Pons (tissue), 1 donor: ENCODE measurements at regions not wholly inside any gene's neighbourhood (a gene's known extent, or its start where the extent isn't known, plus 50 kb on each side); places are given as distances from the start of the nearest gene placed in this dataset.
A peak's percentile ranks its signal among the peaks of the same experiment; 100 is the strongest.
"Not testable (repeated sequence)": the region's sequence is repeated elsewhere in the genome, so short reads cannot be mapped to it uniquely, and the experiment has no call there.

Source experiments
- DNase-seq: peaks from one replicate; pipeline ENCODE4 v3.0.0-alpha.2; 2016; ENCODE audit warnings: low spot score

DNA sequence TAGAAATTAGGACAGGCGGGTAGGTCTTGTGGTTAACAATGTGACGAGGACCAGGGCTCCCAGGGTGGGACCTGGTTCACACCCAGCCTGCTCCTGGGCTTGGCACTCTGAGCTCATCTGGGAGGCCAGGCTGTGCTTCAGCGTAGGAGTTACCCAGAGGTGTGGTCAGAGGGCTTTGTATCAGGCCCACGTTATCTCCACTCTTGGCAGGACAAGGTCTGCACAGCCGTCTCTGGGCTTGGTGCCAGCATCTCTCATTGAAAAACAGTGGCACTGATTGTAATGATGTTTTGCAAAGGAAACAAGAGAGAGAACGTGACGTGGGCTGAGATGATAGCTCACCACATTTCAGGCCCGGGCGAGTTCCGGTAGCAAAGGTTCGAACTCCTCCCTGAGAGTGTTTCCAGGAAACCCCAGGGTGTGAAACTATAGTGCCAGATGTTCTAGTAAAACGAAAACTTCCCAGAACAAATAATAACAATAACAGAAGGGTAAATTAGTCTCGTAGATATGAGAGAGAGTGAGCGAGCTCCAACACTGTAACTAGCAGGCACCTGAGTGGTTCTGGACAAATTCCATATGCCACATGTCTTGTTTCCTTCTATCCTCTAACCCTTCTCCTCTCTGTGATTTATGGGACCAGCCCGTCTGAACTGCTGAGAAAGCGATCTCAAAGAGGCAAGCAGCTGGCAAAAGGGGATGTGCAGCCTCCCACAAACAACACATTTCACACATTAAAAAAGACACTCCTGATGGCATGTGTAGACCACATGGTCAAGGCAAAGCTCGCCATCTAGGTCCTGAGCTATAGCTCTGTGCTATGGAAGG is 227.3 kb downstream of the KTN1 start:
- DNase-seq = peak; percentile 45

DNA sequence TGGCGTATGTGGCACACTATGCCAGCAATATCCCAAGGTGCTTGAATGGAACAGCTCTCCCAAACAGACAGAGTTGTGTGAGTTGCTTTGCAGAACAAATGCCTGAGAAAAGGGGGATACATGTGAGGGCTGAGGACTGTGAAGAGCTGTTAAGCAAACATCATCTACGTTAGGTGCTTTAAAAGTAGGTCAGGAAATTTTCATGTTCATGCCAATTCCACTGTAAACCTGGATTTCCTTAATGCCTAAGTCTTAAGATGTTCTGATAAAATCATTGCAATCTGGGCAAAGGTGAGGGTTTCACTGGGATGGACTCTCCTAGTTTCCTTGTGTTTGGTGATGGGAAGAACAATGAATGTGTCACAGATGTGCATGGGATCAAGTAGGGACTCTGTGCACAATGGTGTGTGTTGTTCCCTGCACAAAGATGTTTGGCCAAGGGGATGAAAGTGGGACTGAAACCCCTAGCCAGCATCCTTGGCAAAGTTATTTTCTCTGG is 227.9 kb downstream of the KTN1 start:
- no peak for DNase-seq

DNA sequence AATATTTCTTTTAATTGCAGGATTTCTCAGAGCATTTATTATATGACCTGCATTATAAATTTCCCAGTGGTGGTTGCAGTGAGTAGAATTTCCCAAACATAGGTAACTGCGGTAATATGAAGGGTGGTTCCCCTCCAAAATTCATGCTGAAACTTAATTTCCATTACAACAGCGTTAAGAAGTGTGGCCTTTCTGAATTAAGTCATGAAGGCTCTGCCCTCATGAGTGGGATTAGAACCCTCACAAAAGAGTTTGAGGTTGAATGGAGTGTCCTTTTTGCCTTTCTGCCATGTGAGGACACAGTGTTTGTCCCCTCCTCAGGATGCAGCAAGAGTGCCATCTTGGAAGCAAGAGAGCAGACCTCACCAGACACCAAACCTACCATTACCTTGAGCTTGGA is 233.6 kb downstream of the KTN1 start:
- no peak for DNase-seq

DNA sequence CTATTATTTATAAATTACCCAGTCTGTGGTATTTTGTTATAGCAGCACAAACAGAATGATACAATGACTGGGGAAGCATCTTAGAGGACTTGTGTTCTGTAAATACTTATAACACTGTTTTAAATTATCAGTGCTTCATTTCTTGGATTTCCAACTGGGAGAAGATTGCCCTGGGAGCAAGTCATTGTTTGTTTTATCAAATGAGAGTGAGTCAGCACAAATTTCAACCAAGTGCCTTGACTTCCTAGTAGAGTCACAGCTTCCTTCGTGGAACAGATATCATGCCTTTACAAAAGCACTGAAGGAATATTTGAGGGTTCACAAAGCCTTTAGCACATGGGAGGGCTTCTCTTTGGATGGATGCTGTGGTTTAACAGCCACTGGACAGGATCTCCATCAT is 234.1 kb downstream of the KTN1 start:
- DNase-seq = no peak

DNA sequence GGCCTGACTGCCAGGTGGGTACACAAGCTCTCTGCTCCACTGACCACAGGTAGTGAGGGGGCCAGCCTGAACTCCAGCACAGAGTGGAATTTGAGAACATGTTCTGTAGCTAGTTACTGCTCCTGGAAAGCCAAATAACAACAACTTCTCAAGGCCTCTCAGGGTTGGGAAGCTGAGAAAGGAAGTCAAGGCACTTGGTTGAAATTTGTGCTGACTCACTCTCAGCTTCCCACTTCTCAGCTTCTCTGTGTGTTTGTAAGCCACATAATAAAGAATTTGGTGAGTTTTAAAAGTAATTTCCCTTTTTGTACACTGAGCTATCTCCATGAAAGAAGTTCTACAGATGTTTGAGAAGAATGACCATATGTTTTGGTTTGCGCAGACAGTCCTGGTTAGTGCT is 234.9 kb downstream of the KTN1 start:
- DNase-seq = no peak

DNA sequence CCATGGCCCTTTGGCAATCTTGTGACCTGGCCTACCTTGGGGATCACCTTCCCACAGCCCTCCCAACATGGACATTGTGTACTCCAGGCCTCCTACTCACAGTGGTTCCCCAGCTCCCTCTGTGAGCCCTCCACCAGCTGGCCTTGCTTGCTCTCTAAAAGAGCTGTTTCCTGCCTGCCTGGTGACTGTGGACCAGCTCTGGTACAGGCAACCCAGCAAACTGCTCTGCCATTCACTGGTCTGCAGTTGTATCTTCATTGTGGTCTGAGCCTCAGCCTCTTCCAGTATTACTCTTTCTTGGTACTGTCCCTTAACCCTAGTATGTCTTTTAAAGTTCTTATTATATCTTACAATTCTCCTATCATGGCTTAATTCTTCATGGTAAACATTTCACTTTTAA is 236.2 kb downstream of the KTN1 start:
- no peak for DNase-seq

DNA sequence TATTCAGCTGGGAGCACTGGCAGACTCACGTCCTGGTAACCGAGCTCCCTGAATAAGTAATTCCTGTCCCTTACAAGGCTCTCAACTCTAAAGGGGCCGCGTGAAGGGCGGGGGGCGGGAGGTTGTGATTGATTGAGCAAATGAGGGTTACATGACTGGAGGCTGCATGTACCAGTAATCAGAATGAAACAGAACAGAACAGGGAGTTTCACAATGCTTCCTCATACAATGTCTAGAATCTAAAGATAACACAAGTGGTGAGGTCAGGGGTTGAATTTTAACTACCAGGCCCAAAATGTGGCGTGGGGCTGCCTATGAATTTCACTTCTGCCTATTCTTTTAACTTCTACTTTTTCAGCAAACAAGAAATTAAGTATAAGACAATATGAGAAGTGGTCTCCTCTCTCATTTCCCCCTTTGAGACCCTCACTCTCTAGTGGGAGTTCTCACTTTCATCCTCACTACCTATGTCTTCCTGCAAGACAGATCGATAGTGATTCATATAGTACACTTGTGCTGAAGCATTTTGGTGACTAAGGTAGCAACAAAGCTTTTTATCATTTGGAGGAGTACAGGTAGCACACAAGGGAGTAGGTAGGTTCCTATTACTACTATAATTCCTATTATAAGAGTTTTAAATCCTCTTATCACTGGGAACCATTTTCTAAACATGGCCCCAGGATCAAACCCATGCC is 239.8 kb downstream of the KTN1 start:
- peak; percentile 9 for DNase-seq

DNA sequence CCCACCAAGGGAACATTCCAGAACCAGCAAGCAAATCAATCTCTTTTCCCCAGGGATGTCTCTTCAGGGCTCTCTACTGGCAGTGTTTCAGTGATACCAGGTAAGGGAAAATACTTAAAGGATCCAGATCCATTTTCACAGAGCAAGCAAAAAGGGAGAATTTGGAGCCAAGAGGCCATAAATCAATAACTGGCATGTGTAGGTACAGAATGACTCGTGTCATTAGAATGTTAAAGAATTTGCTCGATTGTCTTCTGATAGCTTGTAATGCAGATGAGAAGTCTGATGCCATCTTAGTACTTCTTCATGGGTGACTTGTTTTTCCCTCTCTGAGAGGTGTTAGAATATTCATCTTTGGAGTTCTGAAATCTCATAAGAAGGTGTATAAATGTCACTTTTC is 242.9 kb downstream of the KTN1 start:
- no peak for DNase-seq

DNA sequence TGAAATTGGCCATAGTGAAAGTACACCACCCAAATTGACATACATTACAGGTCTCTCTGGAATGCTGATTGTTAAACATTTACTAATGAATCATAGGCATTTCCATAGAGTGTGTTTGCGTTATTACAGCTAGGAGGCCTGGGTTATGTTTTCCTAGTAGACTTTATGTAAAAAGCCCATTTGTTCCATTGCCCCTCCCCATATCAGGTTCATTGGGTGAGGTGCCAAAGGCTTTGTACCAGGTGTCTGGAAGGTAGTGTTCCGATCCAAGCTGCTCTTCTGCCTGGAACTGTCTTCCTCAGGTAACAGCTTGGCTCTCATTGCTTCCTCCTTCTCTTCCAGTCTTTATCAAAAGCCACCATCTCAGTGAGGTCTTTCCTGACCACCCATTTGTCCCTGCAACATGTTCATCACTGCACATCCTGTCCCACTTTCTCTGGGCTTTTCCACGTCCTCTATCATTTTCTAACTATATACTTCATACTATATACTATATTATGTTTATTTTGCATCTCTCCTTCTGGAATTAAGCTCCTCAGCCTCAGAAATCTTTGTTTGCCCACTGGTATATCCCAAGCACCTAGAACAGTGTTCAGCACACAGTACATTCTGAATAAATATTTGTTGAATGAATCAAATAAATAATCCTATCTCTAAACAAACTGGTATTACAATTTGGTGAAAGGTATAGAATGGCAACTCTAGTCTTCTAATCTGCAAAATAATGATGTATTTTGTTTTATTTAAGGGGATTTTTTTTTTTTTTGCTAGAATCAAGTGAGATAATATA is 252.3 kb downstream of the KTN1 start:
- DNase-seq = no peak

DNA sequence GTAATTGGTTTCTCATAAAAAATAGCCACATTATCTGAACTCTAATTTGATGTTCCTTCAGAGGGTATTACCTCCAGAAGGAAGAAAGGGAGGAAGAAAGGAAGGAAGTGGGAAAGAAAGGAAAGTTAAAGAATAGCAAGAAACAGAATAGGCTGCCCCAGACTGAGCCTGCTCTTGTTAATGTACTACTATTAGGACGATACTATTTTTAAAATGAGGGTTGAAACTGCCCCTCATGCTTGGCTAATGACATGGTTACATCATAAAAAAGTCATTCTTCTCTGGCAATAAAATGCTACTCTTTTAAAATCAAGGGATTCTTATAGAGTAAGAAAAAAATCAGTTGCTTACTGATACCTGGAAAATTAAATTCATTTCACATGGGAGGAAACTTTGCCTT is 253.0 kb downstream of the KTN1 start:
- DNase-seq = no peak

DNA sequence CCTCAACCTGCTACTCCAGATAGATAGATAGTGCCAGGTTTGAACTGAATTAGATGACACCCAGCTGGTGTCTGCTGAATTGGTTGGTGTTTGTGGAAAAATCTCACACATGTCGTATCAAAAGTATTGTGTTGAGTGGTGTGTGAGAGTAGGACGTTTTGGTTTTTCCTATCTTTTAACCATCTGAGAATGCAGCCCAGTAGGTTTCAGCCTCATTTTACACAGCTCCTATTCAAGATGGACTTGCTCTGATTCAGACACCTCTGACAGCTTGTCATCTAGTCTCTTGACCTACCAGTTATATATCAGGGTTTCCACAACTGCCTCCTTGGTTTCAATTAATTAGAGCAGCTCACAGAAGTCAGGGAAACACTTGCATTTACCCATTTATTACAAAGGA is 254.4 kb downstream of the KTN1 start:
- DNase-seq = no peak

DNA sequence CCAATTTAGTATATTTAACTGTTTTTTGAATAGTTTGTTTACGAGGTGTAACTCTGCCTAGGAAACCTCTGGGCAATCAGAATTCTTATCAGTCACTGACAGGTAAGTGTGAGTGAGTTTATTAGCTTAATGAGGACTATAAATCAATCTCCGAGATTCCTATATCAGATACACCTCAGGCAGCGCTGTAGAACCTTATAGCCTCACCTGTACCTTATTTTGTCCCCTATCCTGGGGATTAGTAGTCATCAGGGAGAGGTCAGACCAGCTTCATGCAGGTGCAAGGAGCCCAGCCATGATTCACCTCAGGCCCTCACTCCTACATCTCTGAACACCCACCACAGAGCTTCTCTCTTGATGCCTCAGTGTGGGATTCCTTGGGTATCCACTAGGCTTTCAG is 256.0 kb downstream of the KTN1 start:
- no peak for DNase-seq

DNA sequence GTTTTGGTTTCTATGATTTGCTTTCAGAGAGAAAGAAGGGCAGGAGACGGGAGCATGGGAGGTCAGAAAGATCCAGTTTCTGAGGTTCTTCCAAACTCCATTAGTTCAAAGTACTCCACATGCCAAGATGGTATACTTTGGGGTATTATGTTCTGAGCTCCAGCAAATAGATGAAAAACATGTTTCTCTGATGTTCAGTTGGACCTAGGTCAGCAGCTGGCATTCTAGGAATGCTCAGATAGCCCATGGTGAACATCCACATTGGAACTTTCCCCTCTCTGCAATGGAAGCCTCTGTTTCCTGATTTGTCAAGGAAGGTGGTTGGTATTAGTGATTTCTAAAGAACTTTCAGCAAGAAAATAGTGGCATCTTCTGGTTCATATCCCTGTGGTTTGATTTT is 257.5 kb downstream of the KTN1 start:
- no peak for DNase-seq

DNA sequence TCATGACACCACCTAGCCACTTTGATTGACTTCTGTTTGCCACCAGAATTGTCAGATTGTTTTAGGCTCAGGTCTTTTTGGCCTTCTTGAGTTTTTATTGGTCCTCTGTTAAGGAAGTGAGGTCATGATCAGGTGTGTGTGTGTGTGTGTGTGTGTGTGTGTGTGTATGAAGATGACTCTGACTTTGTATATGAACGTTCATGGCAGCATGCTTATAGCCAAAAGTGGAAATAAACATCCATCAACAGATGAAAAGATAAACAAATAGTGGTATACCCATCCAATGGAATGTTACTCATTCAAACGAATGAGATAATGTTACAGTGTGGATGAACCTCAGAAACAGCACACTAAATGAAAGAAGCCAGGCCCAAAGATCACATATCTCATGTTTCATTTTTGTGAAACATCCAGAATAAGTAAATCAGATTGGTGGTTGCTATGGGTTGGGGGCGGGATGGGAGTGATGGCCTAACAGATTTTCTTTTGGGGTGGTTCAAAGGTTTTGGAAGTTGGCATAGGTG is 258.6 kb downstream of the KTN1 start:
- DNase-seq = no peak

DNA sequence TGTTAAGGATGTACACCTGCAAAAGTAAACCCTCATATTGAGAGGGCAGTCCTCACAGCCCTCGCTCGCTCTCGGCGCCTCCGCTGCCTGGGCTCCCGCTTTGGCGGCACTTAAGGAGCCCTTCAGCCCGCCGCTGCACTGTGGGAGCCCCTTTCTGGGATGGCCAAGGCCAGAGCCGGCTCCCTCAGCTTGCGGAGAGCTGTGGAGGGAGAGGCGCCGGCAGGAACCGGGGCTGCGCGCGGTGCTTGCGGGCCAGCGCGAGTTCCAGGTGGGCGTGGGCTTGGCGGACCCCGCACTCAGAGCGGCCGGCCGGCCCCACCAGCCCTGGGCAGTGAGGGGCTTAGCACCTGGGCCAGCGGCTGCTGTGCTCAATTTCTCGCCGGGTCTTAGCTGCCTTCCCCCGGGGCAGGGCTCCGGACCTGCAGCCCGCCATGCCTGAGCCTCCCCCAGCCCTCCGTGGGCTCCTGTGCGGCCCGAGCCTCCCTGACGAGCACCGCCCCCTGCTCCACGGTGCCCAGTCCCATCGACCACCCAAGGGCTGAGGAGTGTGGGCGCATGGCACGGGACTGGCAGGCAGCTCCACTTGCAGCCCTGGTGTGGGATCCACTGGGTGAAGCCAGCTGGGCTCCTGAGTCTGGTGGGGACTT is 259.4 kb downstream of the KTN1 start:
- not testable (repeated sequence) for DNase-seq

DNA sequence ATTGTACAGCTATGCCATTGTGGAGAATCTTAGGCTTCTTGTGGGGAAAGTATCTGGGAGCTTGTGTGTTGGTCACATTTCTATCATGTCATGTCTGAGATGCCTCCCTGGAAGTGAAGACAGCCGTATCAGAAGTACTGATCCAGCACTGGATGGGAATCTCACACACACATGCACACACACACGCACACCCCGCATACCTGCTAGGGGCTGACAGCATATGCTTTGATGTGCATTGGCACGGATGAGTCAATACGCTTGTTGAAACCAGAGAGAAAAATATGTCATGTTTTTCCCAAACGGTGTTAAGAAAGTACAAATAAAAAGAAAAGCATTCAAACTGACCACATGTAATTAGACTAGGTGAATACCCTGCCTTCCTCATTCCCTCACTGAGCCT is 260.8 kb downstream of the KTN1 start:
- no peak for DNase-seq

DNA sequence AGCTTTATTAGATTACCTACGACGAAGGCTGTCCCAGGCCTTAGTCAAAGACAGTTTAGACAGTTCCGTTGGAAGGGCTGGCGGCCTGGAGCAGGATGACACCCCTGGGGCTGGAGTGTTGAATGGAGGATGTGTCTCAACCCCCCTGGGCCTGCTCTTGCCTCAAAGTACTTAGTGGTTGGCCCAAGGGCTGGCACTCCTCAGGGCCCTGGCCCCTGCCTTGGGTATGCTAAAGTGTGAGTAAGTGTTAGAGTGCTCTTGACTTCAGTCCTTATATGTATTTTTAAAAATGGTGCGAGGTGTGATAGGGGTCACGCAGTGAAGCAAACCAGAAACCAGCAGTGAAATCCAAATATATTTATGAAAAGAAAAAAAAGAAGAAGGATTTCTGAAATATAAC is 261.6 kb downstream of the KTN1 start:
- DNase-seq = no peak

DNA sequence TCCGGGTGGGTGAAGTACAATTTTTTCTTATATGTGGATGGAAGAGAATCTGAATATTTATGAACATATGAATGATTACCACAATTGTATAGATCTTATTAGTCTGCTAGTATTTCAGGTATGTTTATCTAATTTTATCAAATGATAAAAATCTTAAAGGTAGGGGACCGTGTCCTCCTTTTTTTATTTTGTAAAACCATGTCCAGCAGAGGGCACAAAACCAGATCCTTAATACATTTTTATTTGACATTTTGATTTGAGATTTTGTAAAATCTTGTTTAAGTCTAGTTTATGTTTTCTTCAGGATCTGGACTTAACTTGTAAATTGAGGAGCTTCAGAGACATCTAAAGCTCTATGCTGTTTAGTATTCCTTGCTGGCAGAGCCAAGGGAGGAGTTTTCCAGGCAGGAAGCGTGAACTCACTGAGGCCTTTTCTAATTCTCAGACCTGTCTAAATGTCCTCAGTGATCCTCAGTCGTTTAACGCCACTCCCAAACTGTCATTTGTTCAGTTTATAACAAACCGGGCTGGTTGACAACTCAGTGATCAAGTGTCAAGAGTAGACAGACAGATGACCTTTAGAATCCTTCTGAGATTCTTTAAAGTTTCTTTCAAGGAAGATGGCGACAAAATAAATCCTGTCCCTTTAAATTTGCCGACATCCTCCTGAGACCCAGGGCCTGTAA is 263.9 kb downstream of the KTN1 start:
- DNase-seq = no peak

DNA sequence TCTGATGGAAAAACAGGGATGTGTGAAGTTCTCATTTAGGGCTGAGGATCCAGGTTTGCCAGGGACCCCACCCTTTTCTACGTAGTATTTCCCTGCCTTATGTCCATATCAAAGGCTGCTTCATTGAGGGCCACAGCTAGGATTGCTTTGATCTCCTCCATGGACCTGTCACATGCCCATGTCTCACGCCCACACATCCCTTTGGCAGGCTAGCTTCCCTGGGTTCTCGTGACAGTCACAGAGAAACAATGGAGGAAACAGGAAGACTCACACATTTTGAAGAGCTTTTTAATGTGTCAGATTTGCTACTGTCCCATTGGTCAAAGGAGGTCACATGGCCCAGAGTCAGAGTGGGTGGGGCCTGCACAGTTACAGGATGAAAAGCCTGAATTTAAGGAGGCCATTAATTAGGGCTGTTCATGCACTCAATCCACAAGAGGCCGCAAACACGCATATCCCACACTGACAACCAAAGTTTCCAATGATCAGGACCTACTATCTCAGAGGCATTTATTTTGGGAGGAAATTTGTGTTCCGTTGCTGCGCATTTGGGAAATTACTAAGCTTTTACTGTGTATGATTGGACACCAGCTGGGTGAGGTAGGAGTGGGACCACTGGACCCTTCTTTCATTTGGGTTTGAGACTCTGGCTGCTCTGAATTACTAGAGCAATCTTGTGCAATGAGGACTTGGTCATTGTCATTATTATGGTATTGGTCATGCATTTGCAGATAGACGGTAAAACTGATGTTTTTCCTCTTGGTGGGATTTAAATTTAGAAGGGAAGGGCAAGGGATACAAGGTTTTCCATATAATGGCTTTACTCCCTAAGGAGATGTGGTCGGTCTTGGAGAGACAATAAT is 266.2 kb downstream of the KTN1 start:
- DNase-seq = no peak

DNA sequence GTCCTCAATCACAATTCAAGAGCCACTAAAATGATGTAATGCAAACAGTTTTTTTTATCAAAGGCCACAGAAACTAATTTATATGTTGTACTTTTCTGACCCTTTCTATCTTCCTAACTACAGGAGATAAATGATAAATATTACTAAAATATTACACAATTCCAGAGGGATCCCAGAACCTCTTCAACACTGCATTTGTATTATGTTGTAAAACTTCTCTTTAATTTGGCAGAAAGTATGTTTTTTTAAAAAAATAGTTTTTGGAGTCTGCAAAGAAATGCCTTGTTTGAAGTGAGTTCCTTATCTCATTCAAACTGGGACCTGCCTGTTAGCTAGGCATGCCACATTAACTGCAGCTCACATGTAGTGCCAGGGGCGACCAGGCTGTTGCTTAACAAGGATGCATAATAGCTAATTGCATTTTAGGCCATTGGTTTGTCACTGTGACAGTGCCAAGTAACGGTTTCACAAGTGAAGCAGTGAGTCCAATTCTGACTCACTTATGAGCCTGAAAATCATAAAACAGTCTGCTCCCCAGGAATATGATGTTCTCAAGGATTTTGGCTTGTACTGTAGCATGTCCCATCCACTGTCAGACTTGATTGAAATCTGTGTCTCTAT is 266.9 kb downstream of the KTN1 start:
- DNase-seq = no peak
